H9 (cell line): ENCODE measurements at regions not wholly inside any gene's neighbourhood (a gene's known extent, or its start where the extent isn't known, plus 50 kb on each side); places are given as distances from the start of the nearest gene placed in this dataset.

Experiments used
- DNase-seq: peaks from one replicate; pipeline ENCODE4 v3.0.0-alpha.2; 2017
- H2AFZ ChIP-seq: one replicate; pipeline ENCODE4 v1.6.1; 2013; ENCODE audit warnings: mild to moderate bottlenecking, low read length, control low read depth, moderate library complexity
- H2AK5ac ChIP-seq: 2 replicates; pipeline ENCODE4 v1.6.1; 2013; ENCODE audit warnings: low read length, control low read depth, mixed read lengths; ENCODE audit not compliant: insufficient read length
- H2BK120ac ChIP-seq: one replicate; pipeline ENCODE4 v1.6.1; 2013; ENCODE audit warnings: low read depth, mild to moderate bottlenecking, low read length, control low read depth, inconsistent platforms; ENCODE audit not compliant: poor library complexity, severe bottlenecking
- H2BK12ac ChIP-seq: 2 replicates; pipeline ENCODE4 v1.6.1; 2013; ENCODE audit warnings: low read length, control low read depth, mixed read lengths, low read depth; ENCODE audit not compliant: insufficient read length
- H2BK15ac ChIP-seq: 2 replicates; pipeline ENCODE4 v1.6.1; 2013; ENCODE audit warnings: low read depth, low read length, control low read depth
- H2BK20ac ChIP-seq: one replicate; pipeline ENCODE4 v1.6.1; 2013; ENCODE audit warnings: low read depth, mild to moderate bottlenecking, low read length, control low read depth, inconsistent platforms; ENCODE audit not compliant: poor library complexity, severe bottlenecking
- H2BK5ac ChIP-seq: 2 replicates; pipeline ENCODE4 v1.6.1; 2013; ENCODE audit warnings: low read length, control low read depth, mixed read lengths; ENCODE audit not compliant: insufficient read length
- H3K14ac ChIP-seq: 2 replicates; pipeline ENCODE4 v1.6.1; 2013; ENCODE audit warnings: low read length, control low read depth; ENCODE audit not compliant: insufficient read depth
- H3K18ac ChIP-seq: 2 replicates; pipeline ENCODE4 v1.6.1; 2013; ENCODE audit warnings: low read depth, mild to moderate bottlenecking, mixed read lengths, low read length, control low read depth; ENCODE audit not compliant: insufficient read length
- H3K23ac ChIP-seq: 2 replicates; pipeline ENCODE4 v1.6.1; 2013; ENCODE audit warnings: low read length, control low read depth, mixed read lengths, low read depth; ENCODE audit not compliant: insufficient read length
- H3K23me2 ChIP-seq: 2 replicates; pipeline ENCODE4 v1.6.1; 2013; ENCODE audit warnings: low read depth, mild to moderate bottlenecking, mixed read lengths, low read length, control low read depth; ENCODE audit not compliant: insufficient read length, poor library complexity, severe bottlenecking
- H3K27ac ChIP-seq: 2 replicates; pipeline ENCODE4 v1.5.1; 2013; ENCODE audit warnings: low read length, control low read depth, mixed read lengths, low read depth; ENCODE audit not compliant: insufficient read length
- H3K27me3 ChIP-seq: 2 replicates; pipeline ENCODE4 v1.6.1; 2013; ENCODE audit warnings: low read length, control low read depth, inconsistent platforms; ENCODE audit not compliant: insufficient read depth
- H3K4ac ChIP-seq: 2 replicates; pipeline ENCODE4 v1.6.1; 2013; ENCODE audit warnings: low read depth, mild to moderate bottlenecking, control low read depth, inconsistent platforms, low read length, moderate library complexity
- H3K4me1 ChIP-seq: 2 replicates; pipeline ENCODE4 v1.6.1; 2013; ENCODE audit warnings: low read length, control low read depth, inconsistent platforms; ENCODE audit not compliant: insufficient read depth
- H3K4me2 ChIP-seq: 2 replicates; pipeline ENCODE4 v1.6.1; 2013; ENCODE audit warnings: low read length, control low read depth, mixed read lengths; ENCODE audit not compliant: insufficient read length, insufficient read depth
- H3K56ac ChIP-seq: 2 replicates; pipeline ENCODE4 v1.6.1; 2013; ENCODE audit warnings: low read depth, mild to moderate bottlenecking, mixed read lengths, low read length, control low read depth; ENCODE audit not compliant: insufficient read length
- H3K79me1 ChIP-seq: 2 replicates; pipeline ENCODE4 v1.6.1; 2013; ENCODE audit warnings: low read depth, mild to moderate bottlenecking, moderate library complexity, low read length, control low read depth, inconsistent platforms; ENCODE audit not compliant: insufficient read depth, poor library complexity, severe bottlenecking
- H3K79me2 ChIP-seq: 2 replicates; pipeline ENCODE4 v1.6.1; 2013; ENCODE audit warnings: low read length, control low read depth, inconsistent platforms; ENCODE audit not compliant: insufficient read depth
- H3K9ac ChIP-seq: 2 replicates; pipeline ENCODE4 v1.6.1; 2013; ENCODE audit warnings: low read length, control low read depth, mixed read lengths; ENCODE audit not compliant: insufficient read length; ENCODE audit errors: extremely low read depth
- H3K9me3 ChIP-seq: one replicate; pipeline ENCODE4 v1.6.1; 2013; ENCODE audit warnings: low read depth, low read length, inconsistent platforms; ENCODE audit not compliant: control insufficient read depth
- H3T11ph ChIP-seq: one replicate; pipeline ENCODE4 v1.6.1; 2013; ENCODE audit warnings: mild to moderate bottlenecking, low read length, control low read depth, inconsistent platforms
- H4K20me1 ChIP-seq: one replicate; pipeline ENCODE4 v1.6.1; 2013; ENCODE audit not compliant: control insufficient read depth, insufficient read length, insufficient read depth
- H4K5ac ChIP-seq: 2 replicates; pipeline ENCODE4 v1.6.1; 2013; ENCODE audit warnings: low read depth, mild to moderate bottlenecking, mixed read lengths, low read length, control low read depth; ENCODE audit not compliant: insufficient read length
- H4K8ac ChIP-seq: replicated peaks from 2 replicates; pipeline ENCODE4 v1.6.1; 2013; ENCODE audit warnings: low read length, control low read depth, mixed read lengths, low read depth; ENCODE audit not compliant: insufficient read length
- H4K91ac ChIP-seq: 2 replicates; pipeline ENCODE4 v1.6.1; 2013; ENCODE audit warnings: low read depth, mild to moderate bottlenecking, moderate library complexity, mixed read lengths, low read length, control low read depth; ENCODE audit not compliant: insufficient read length
- H3K27ac Mint-ChIP-seq, 3 experiments: 2 replicates in 2 of 3; 3 replicates in 1 of 3; pipeline ENCODE4 v1.8.0; 2020 to 2021; ENCODE audit warnings: mixed read lengths in 3 of 3, mild to moderate bottlenecking in 1 of 3, moderate library complexity in 1 of 3
- H3K27me3 Mint-ChIP-seq: 2 replicates; pipeline ENCODE4 v1.8.0; 2021; ENCODE audit warnings: low read depth, mild to moderate bottlenecking, moderate library complexity, mixed read lengths
- H3K36me3 Mint-ChIP-seq, 3 experiments: 2 replicates in 2 of 3; 3 replicates in 1 of 3; pipeline ENCODE4 v1.8.0; 2020 to 2021; ENCODE audit warnings: low read depth in 3 of 3, mixed read lengths in 3 of 3; ENCODE audit not compliant: insufficient read depth in 1 of 3
- H3K4me1 Mint-ChIP-seq, 2 experiments: 2 replicates each; pipeline ENCODE4 v1.8.0; 2020; ENCODE audit warnings: mixed read lengths in 2 of 2
- H3K4me3 Mint-ChIP-seq, 2 experiments: 2 replicates in 1 of 2; 3 replicates in 1 of 2; pipeline ENCODE4 v1.8.0; 2020 to 2021; ENCODE audit warnings: mild to moderate bottlenecking in 2 of 2, mixed read lengths in 2 of 2, moderate library complexity in 1 of 2
- H3K9me3 Mint-ChIP-seq, 2 experiments: 2 replicates in 1 of 2; 3 replicates in 1 of 2; pipeline ENCODE4 v1.8.0; 2020; ENCODE audit warnings: mild to moderate bottlenecking in 2 of 2, mixed read lengths in 2 of 2, moderate library complexity in 1 of 2
- WGBS: extraction: QIAGEN DNeasy Blood & Tissue Kit; methylation state at CpG from one replicate; pipeline ENCODE4 v1.1.7; 2013; ENCODE audit warnings: missing lambda C conversion rate, low lambda C conversion rate, mixed read lengths; ENCODE audit not compliant: insufficient read length; ENCODE audit errors: extremely low coverage; 5-methylcytosine and 5-hydroxymethylcytosine counted together
- TF ChIP-seq, protein P1 (sequence below): fragments of 200-600 bp; sonication (generic); conservative IDR thresholded peaks from 3 replicates; pipeline ENCODE4 v1.8.0; 2021; ENCODE audit warnings: antibody characterized with exemption, mild to moderate bottlenecking

GRCh38 chr16:52781005-52781630 lies 234.2 kb upstream of the TOX3 start:
- no peaks in the 10 kb centered on the region for H3K79me2 ChIP-seq
- Mint-ChIP-seq H3K27ac (no peak overlapping the region), H3K9me3 (no peaks in the 10 kb centered on the region), H3K4me3 (no peak overlapping the region), H3K4me1 (peaks cover 7 to 13% of the 10 kb centered on the region in 2 experiments), H3K36me3 (no peaks in the 10 kb centered on the region), H3K27me3 (peaks cover 2% of the 10 kb centered on the region; the same call in 1 of the 2 replicates)
- H2AK5ac ChIP-seq, result no peak overlapping the region
- no peak overlapping the region for H3K18ac ChIP-seq
- no peak overlapping the region for H3K27ac ChIP-seq
- H3K79me1 ChIP-seq, result no peaks in the 10 kb centered on the region
- H2BK12ac ChIP-seq, result no peak overlapping the region
- DNase-seq, result no peak
- no peaks in the 10 kb centered on the region for H3K23me2 ChIP-seq
- no peaks in the 10 kb centered on the region for H4K20me1 ChIP-seq
- H3K4ac ChIP-seq, result no peak overlapping the region
- H3T11ph ChIP-seq, result no peak overlapping the region
- H3K9ac ChIP-seq, result no peak overlapping the region
- H3K27me3 ChIP-seq, result no peaks in the 10 kb centered on the region
- TF ChIP-seq, protein P1, sequence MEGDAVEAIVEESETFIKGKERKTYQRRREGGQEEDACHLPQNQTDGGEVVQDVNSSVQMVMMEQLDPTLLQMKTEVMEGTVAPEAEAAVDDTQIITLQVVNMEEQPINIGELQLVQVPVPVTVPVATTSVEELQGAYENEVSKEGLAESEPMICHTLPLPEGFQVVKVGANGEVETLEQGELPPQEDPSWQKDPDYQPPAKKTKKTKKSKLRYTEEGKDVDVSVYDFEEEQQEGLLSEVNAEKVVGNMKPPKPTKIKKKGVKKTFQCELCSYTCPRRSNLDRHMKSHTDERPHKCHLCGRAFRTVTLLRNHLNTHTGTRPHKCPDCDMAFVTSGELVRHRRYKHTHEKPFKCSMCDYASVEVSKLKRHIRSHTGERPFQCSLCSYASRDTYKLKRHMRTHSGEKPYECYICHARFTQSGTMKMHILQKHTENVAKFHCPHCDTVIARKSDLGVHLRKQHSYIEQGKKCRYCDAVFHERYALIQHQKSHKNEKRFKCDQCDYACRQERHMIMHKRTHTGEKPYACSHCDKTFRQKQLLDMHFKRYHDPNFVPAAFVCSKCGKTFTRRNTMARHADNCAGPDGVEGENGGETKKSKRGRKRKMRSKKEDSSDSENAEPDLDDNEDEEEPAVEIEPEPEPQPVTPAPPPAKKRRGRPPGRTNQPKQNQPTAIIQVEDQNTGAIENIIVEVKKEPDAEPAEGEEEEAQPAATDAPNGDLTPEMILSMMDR, result no peak
- no peaks in the 10 kb centered on the region for H3K9me3 ChIP-seq
- H2AFZ ChIP-seq, result no peak overlapping the region
- H3K56ac ChIP-seq, result no peak overlapping the region
- no peak overlapping the region for H2BK5ac ChIP-seq
- no peak overlapping the region for H4K91ac ChIP-seq
- H4K5ac ChIP-seq, result no peak overlapping the region
- no peak overlapping the region for H3K23ac ChIP-seq
- no CpG with 5 or more reads among the region's 11 CpGs for whole genome bisulfite sequencing
- H3K4me1 ChIP-seq, result peaks cover 2% of the 10 kb centered on the region; the same call in 1 of the 2 replicates
- H3K4me2 ChIP-seq, result no peak overlapping the region
- no peak overlapping the region for H4K8ac ChIP-seq
- no peak overlapping the region for H2BK15ac ChIP-seq
- H3K14ac ChIP-seq, result no peak overlapping the region
- no peak overlapping the region for H2BK120ac ChIP-seq
- no peak overlapping the region for H2BK20ac ChIP-seq
